Cerebellar cortex (tissue), 1 donor: ENCODE measurements at regions not wholly inside any gene's neighbourhood (a gene's known extent, or its start where the extent isn't known, plus 50 kb on each side); places are given as distances from the start of the nearest gene placed in this dataset.

Source experiments
- DNase-seq: peaks from one replicate; pipeline ENCODE4 v3.0.0-alpha.2; 2015; ENCODE audit warnings: low spot score

- no peak for DNase-seq
These were observed 1160.3 kb downstream of the FSTL5 start for GRCh38 chr4:161003418-161004057.

- no peak for DNase-seq
These were observed 1158.1 kb downstream of the FSTL5 start for GRCh38 chr4:161005746-161006145.

GRCh38 chr4:161008527-161008926 lies 1155.3 kb downstream of the FSTL5 start:
- DNase-seq = no peak

- DNase-seq = no peak
These were observed 1153.6 kb downstream of the FSTL5 start for GRCh38 chr4:161010227-161010626.
